ENCODE measurements at regions not wholly inside any gene's neighbourhood (a gene's known extent, or its start where the extent isn't known, plus 50 kb on each side); places are given as distances from the start of the nearest gene placed in this dataset.

- H3K4me3 ChIP-seq (ENCODE audit: low read depth, low read length), result no peak overlapping the region
- DNase-seq (ENCODE audit: low read depth), result peak; percentile 72
- TF ChIP-seq CTCF (conservative IDR thresholded peaks at IDR 0.05; ENCODE audit: low read depth, low read length), result no peak
Measured at GRCh38 chr4:38582889-38583470, 81.0 kb upstream of the KLF3 start.

- H3K4me3 ChIP-seq (ENCODE audit: low read depth, low read length), result no peak overlapping the region
- TF ChIP-seq CTCF (conservative IDR thresholded peaks at IDR 0.05; ENCODE audit: low read depth, low read length), result no peak
- no peak for DNase-seq (ENCODE audit: low read depth)
Measured at GRCh38 chr4:38585871-38586270, 78.1 kb upstream of the KLF3 start.

- TF ChIP-seq CTCF (conservative IDR thresholded peaks at IDR 0.05; ENCODE audit: low read depth, low read length), result no peak
- no peak overlapping the region for H3K4me3 ChIP-seq (ENCODE audit: low read depth, low read length)
- DNase-seq (ENCODE audit: low read depth), result no peak
Measured at GRCh38 chr4:38587106-38587505, 76.9 kb upstream of the KLF3 start.

GRCh38 chr4:38590046-38590445 lies 74.0 kb upstream of the KLF3 start:
- TF ChIP-seq CTCF (conservative IDR thresholded peaks at IDR 0.05; ENCODE audit: low read depth, low read length), result no peak
- DNase-seq (ENCODE audit: low read depth), result no peak
- no peak overlapping the region for H3K4me3 ChIP-seq (ENCODE audit: low read depth, low read length)

- TF ChIP-seq CTCF (conservative IDR thresholded peaks at IDR 0.05; ENCODE audit: low read depth, low read length), result no peak
- no peak overlapping the region for H3K4me3 ChIP-seq (ENCODE audit: low read depth, low read length)
- no peak for DNase-seq (ENCODE audit: low read depth)
Measured at GRCh38 chr4:38591617-38592337, 72.2 kb upstream of the KLF3 start.

- H3K4me3 ChIP-seq (ENCODE audit: low read depth, low read length), result no peak overlapping the region
- DNase-seq (ENCODE audit: low read depth), result no peak
- TF ChIP-seq CTCF (conservative IDR thresholded peaks at IDR 0.05; ENCODE audit: low read depth, low read length), result no peak
Measured at GRCh38 chr4:38598489-38598888, 65.5 kb upstream of the KLF3 start.

GRCh38 chr4:38600575-38600974 lies 63.4 kb upstream of the KLF3 start:
- DNase-seq (ENCODE audit: low read depth), result no peak
- TF ChIP-seq CTCF (conservative IDR thresholded peaks at IDR 0.05; ENCODE audit: low read depth, low read length), result no peak
- H3K4me3 ChIP-seq (ENCODE audit: low read depth, low read length), result no peak overlapping the region
